DND-41 (cell line): ENCODE measurements at regions not wholly inside any gene's neighbourhood (a gene's known extent, or its start where the extent isn't known, plus 50 kb on each side); places are given as distances from the start of the nearest gene placed in this dataset.

Experiments
- CTCF ChIP-seq: IDR thresholded peaks from 2 replicates; pipeline ENCODE4 v1.5.1; 2012; ENCODE audit warnings: borderline replicate concordance, low read length, moderate library complexity, mild to moderate bottlenecking; ENCODE audit not compliant: poor library complexity, severe bottlenecking; ENCODE audit errors: extremely low read depth
- EZH2 ChIP-seq: IDR thresholded peaks from 3 replicates; pipeline ENCODE4 v1.6.1; 2012; ENCODE audit warnings: borderline replicate concordance, low read depth, mild to moderate bottlenecking, moderate library complexity, low read length, inconsistent platforms; ENCODE audit not compliant: severe bottlenecking

- TF ChIP-seq CTCF (no peak), EZH2 (no peak)
Observed at GRCh38 chr10:16348891-16349290, 87.9 kb upstream of the PTER start.
